Mesendoderm (in vitro differentiated cells): ENCODE measurements at regions not wholly inside any gene's neighbourhood (a gene's known extent, or its start where the extent isn't known, plus 50 kb on each side); places are given as distances from the start of the nearest gene placed in this dataset.

Source experiments
- DNase-seq: peaks from one replicate; pipeline ENCODE4 v3.0.0; 2013
- H2AK5ac ChIP-seq: 2 replicates; pipeline ENCODE4 v1.6.1; 2013; ENCODE audit warnings: low read length, inconsistent platforms
- H2BK120ac ChIP-seq: 2 replicates; pipeline ENCODE4 v1.6.1; 2013; ENCODE audit warnings: low read depth, mild to moderate bottlenecking, low read length, moderate library complexity, mixed read lengths
- H2BK15ac ChIP-seq: replicated peaks from 2 replicates; pipeline ENCODE4 v1.6.1; 2013; ENCODE audit warnings: low read depth, mild to moderate bottlenecking, moderate library complexity
- H2BK5ac ChIP-seq: 2 replicates; pipeline ENCODE4 v1.6.1; 2013; ENCODE audit warnings: low read length, inconsistent platforms
- H3K18ac ChIP-seq: 2 replicates; pipeline ENCODE4 v1.6.1; 2013; ENCODE audit warnings: mild to moderate bottlenecking, low read length, mixed read lengths
- H3K23ac ChIP-seq: one replicate; pipeline ENCODE4 v1.6.1; 2013; ENCODE audit warnings: low read length
- H3K27ac ChIP-seq: 2 replicates; pipeline ENCODE4 v1.5.1; 2013; ENCODE audit warnings: low read depth, mild to moderate bottlenecking, inconsistent platforms, low read length, moderate library complexity
- H3K27me3 ChIP-seq: 2 replicates; pipeline ENCODE4 v1.6.1; 2013; ENCODE audit warnings: low read length, control low read depth, mild to moderate bottlenecking, inconsistent platforms; ENCODE audit not compliant: insufficient read depth, poor library complexity
- H3K36me3 ChIP-seq: 2 replicates; pipeline ENCODE4 v1.6.1; 2013; ENCODE audit warnings: low read length, inconsistent platforms; ENCODE audit not compliant: control insufficient read depth, insufficient read depth
- H3K4ac ChIP-seq: one replicate; pipeline ENCODE4 v1.6.1; 2013; ENCODE audit warnings: low read depth, mild to moderate bottlenecking, low read length, moderate library complexity
- H3K4me1 ChIP-seq: 2 replicates; pipeline ENCODE4 v1.6.1; 2013; ENCODE audit warnings: low read depth, low read length, inconsistent platforms; ENCODE audit not compliant: control insufficient read depth
- H3K4me2 ChIP-seq: 2 replicates; pipeline ENCODE4 v1.6.1; 2013; ENCODE audit warnings: low read length
- H3K4me3 ChIP-seq: 2 replicates; pipeline ENCODE4 v1.5.1; 2013; ENCODE audit warnings: mild to moderate bottlenecking, low read length
- H3K56ac ChIP-seq: one replicate; pipeline ENCODE4 v1.6.1; 2013; ENCODE audit warnings: low read length
- H3K79me1 ChIP-seq: 2 replicates; pipeline ENCODE4 v1.6.1; 2013; ENCODE audit warnings: low read length, inconsistent platforms
- H3K79me2 ChIP-seq: 2 replicates; pipeline ENCODE4 v1.6.1; 2013; ENCODE audit warnings: mild to moderate bottlenecking, low read length; ENCODE audit not compliant: control insufficient read depth, insufficient read depth
- H3K9ac ChIP-seq: 2 replicates; pipeline ENCODE4 v1.6.1; 2013; ENCODE audit warnings: low read length, inconsistent platforms
- H4K5ac ChIP-seq: one replicate; pipeline ENCODE4 v1.6.1; 2013; ENCODE audit warnings: low read length
- H4K8ac ChIP-seq: one replicate; pipeline ENCODE4 v1.6.1; 2013; ENCODE audit warnings: low read depth, mild to moderate bottlenecking, control low read depth, low read length, moderate library complexity
- WGBS: extraction: QIAGEN DNeasy Blood & Tissue Kit; methylation state at CpG from one replicate; pipeline ENCODE4 v1.1.7; 2013; ENCODE audit warnings: low lambda C conversion rate, missing lambda C conversion rate; ENCODE audit not compliant: insufficient coverage; ENCODE audit errors: extremely low coverage; 5-methylcytosine and 5-hydroxymethylcytosine counted together

DNA sequence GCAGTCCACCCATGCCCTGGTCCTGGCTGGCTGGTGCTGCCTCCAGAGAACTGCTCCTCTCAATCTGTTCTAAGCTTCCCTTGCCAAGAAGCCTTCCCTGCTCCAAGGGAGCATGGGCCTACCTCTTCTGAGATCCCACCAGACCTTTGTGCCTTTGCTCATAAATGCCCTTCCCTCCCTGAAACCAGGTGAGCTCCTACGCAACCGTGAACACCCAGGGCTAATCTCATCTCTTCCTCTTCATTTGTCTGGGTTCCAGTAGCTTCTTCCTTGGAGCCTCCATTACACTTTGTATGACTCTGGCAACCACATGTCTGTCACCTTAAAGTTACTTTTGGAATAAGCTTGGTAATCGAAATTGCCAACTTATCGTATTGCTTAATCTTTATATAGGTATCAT, 270.6 kb downstream of the PBX3 start:
- H2BK15ac ChIP-seq: no peak overlapping the region
- H3K4me1 ChIP-seq: no peaks in the 10 kb centered on the region
- WGBS: no CpG with 5 or more reads among the region's 4 CpGs
- H2BK5ac ChIP-seq: no peak overlapping the region
- no peak overlapping the region for H2BK120ac ChIP-seq
- H3K9ac ChIP-seq: no peak overlapping the region
- H3K4ac ChIP-seq: no peak overlapping the region
- H3K79me1 ChIP-seq: no peaks in the 10 kb centered on the region
- no peak overlapping the region for H3K4me2 ChIP-seq
- no peak overlapping the region for H4K5ac ChIP-seq
- H3K56ac ChIP-seq: no peak overlapping the region
- no peak for DNase-seq
- H3K27me3 ChIP-seq: no peaks in the 10 kb centered on the region
- H2AK5ac ChIP-seq: no peak overlapping the region
- no peaks in the 10 kb centered on the region for H3K36me3 ChIP-seq
- H4K8ac ChIP-seq: no peak overlapping the region
- no peaks in the 10 kb centered on the region for H3K79me2 ChIP-seq
- no peak overlapping the region for H3K18ac ChIP-seq
- no peak overlapping the region for H3K27ac ChIP-seq
- H3K23ac ChIP-seq: no peak overlapping the region
- H3K4me3 ChIP-seq: no peak overlapping the region

DNA sequence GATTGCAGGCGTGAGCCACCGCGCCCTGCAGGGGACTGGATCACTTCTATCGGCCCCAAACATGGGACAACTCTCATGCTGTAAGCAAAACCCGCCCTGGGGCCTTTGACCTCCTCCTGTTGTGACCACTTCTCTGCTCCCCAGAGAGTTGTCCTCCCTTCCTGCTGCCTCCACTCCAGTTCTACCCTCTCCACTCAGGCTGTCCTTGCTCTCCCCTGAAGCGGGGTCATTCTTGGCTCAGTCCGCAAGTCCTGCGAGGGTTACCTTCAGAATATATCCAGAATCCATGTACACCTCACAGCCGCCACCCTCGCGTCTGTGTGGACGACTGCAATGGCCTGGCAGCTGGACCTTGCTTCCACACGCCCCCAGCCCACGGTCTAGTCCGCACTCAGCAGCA, 273.7 kb downstream of the PBX3 start:
- no peak for DNase-seq
- H3K4ac ChIP-seq: no peak overlapping the region

DNA sequence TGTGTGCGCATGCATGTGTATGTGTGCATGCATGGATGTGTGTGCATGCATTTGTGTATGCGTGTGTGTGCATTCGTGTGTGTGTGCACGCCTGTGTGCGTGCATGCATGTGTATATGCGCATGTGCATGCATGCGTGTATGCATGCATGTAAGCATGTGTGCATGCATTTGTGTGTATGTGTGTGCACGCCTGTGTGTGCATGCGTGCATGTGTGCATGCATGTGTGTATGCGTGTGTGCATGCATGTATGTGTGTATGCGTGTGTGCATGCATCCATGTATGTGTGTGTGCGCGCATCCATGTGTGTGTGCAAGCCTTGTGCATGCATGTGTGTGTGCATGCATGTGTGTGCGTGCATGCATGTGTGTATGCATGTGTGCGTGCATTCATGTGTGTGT, 276.8 kb downstream of the PBX3 start:
- no peaks in the 10 kb centered on the region for H3K36me3 ChIP-seq
- no peak overlapping the region for H3K18ac ChIP-seq
- H4K5ac ChIP-seq: no peak overlapping the region
- H3K79me1 ChIP-seq: no peaks in the 10 kb centered on the region
- no peak overlapping the region for H3K4me3 ChIP-seq
- H2BK120ac ChIP-seq: no peak overlapping the region
- no peak overlapping the region for H2AK5ac ChIP-seq
- no peaks in the 10 kb centered on the region for H3K4me1 ChIP-seq
- no peaks in the 10 kb centered on the region for H3K27me3 ChIP-seq
- H3K23ac ChIP-seq: no peak overlapping the region
- DNase-seq: no peak
- no peak overlapping the region for H4K8ac ChIP-seq
- H3K56ac ChIP-seq: no peak overlapping the region
- no peak overlapping the region for H3K27ac ChIP-seq
- H3K79me2 ChIP-seq: no peaks in the 10 kb centered on the region
- no peak overlapping the region for H2BK5ac ChIP-seq
- H3K9ac ChIP-seq: no peak overlapping the region
- no peak overlapping the region for H3K4me2 ChIP-seq
- no peak overlapping the region for H3K4ac ChIP-seq
- no peak overlapping the region for H2BK15ac ChIP-seq
- WGBS: no CpG with 5 or more reads among the region's 15 CpGs

More for the DNA sequence above, 273.7 kb downstream of the PBX3 start:
- no peak overlapping the region for H3K9ac ChIP-seq
- no peaks in the 10 kb centered on the region for H3K27me3 ChIP-seq
- no peak overlapping the region for H2AK5ac ChIP-seq
- no peak overlapping the region for H2BK120ac ChIP-seq
- no peak overlapping the region for H3K4me2 ChIP-seq
- no peak overlapping the region for H3K4me3 ChIP-seq
- no peaks in the 10 kb centered on the region for H3K36me3 ChIP-seq
- H3K18ac ChIP-seq: no peak overlapping the region
- no CpG with 5 or more reads among the region's 15 CpGs for WGBS
- no peaks in the 10 kb centered on the region for H3K79me1 ChIP-seq
- no peak overlapping the region for H3K23ac ChIP-seq
- no peak overlapping the region for H4K5ac ChIP-seq
- H3K56ac ChIP-seq: no peak overlapping the region
- H4K8ac ChIP-seq: no peak overlapping the region
- H2BK5ac ChIP-seq: no peak overlapping the region
- H3K79me2 ChIP-seq: no peaks in the 10 kb centered on the region
- no peak overlapping the region for H2BK15ac ChIP-seq
- no peaks in the 10 kb centered on the region for H3K4me1 ChIP-seq
- H3K27ac ChIP-seq: no peak overlapping the region

DNA sequence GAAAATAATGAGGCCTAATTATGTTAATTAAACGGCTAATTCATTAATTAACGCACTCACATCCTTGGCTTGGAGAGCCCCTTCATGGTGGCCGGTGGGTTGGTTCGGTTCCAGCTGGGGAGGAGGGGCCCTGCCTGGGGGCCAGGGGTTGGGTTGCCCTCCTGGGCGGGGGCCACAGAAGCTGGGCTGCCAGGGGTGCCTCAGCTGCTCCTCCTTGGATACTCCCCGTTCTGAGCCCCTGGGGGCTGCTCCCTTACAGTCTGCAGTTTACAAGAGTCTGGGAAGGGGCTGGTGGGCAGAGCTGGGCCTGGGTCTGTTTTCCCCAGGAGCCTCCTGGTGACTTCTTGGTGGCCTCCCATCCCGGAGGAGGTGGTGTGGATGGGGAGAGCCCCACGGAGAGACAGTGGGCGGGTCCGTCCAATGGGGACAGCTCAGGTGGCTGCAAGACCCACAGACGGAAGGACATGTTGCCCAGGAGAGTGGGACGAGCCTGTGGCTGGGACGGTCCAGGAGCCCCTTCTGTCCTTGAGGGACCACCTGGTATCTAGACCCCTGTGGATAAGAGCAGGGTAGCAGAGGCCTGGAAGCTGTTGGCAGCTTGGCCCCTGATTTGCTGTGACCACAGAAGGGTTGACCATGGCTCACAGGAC, 277.5 kb downstream of the PBX3 start:
- H3K79me2 ChIP-seq: no peaks in the 10 kb centered on the region
- H3K23ac ChIP-seq: no peak overlapping the region
- no peak overlapping the region for H4K8ac ChIP-seq
- H2BK5ac ChIP-seq: no peak overlapping the region
- H3K18ac ChIP-seq: no peak overlapping the region
- no peak for DNase-seq
- H3K79me1 ChIP-seq: no peaks in the 10 kb centered on the region
- no peaks in the 10 kb centered on the region for H3K27me3 ChIP-seq
- no CpG with 5 or more reads among the region's 13 CpGs for WGBS
- H3K56ac ChIP-seq: no peak overlapping the region
- H2AK5ac ChIP-seq: no peak overlapping the region
- no peaks in the 10 kb centered on the region for H3K4me1 ChIP-seq
- no peak overlapping the region for H4K5ac ChIP-seq
- no peak overlapping the region for H3K4ac ChIP-seq
- H3K27ac ChIP-seq: no peak overlapping the region
- no peak overlapping the region for H2BK120ac ChIP-seq
- H3K4me2 ChIP-seq: no peak overlapping the region
- no peak overlapping the region for H3K9ac ChIP-seq
- H3K36me3 ChIP-seq: no peaks in the 10 kb centered on the region
- no peak overlapping the region for H2BK15ac ChIP-seq
- no peak overlapping the region for H3K4me3 ChIP-seq

DNA sequence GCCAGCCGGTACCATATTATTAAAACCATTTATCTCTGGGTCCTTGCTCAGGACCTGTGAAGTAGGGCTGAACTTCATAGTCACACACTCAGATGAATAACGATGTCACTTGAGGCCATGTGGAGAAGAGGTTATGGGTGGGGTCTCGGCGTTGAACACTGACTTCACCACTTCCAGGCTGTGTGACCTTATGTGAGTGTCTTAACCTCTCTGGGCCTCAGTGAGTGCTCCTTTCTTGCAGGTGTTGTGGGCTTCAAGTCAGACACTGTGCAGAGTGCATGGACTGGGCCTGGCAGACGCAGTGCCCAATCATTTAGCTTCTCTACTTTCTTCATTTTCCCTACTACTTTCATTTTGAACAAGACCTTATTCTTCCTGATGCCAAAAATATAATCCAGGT, 278.8 kb downstream of the PBX3 start:
- Histone ChIP-seq H3K4me3 (no peak overlapping the region), H3K9ac (no peak overlapping the region)
- no CpG with 5 or more reads among the region's 5 CpGs for WGBS

DNA sequence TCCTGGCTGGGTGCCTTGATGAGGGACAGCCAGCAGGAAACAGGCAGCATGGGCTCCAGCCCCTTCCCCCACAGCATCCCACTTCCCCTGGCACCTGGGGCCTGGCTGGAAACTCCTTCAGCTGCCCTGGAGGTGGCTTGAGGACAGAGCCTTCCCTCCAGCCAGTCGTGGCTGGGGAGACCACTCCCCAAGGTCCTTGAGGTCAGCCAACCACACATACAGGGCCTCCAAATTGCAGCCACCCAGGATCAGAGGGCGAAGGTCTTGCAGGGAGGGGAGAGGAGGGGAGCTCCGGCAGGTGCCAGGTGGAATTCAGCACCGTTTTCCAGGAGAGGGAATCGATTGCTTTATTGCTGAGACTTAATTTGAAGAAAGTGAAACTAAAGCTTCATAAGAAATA, 280.4 kb downstream of the PBX3 start:
- H3K27me3 ChIP-seq: no peaks in the 10 kb centered on the region
- no peak overlapping the region for H2BK5ac ChIP-seq
- no peaks in the 10 kb centered on the region for H3K4me1 ChIP-seq
- H3K4me2 ChIP-seq: no peak overlapping the region
- no peak for DNase-seq
- no peak overlapping the region for H4K5ac ChIP-seq
- H3K79me1 ChIP-seq: no peaks in the 10 kb centered on the region
- no peak overlapping the region for H3K4ac ChIP-seq
- H3K18ac ChIP-seq: no peak overlapping the region
- H2BK15ac ChIP-seq: no peak overlapping the region
- WGBS: no CpG with 5 or more reads among the region's 5 CpGs
- H3K9ac ChIP-seq: no peak overlapping the region
- H3K36me3 ChIP-seq: no peaks in the 10 kb centered on the region
- H2AK5ac ChIP-seq: no peak overlapping the region
- H3K27ac ChIP-seq: no peak overlapping the region
- H4K8ac ChIP-seq: no peak overlapping the region
- no peaks in the 10 kb centered on the region for H3K79me2 ChIP-seq
- no peak overlapping the region for H2BK120ac ChIP-seq
- H3K23ac ChIP-seq: no peak overlapping the region
- H3K4me3 ChIP-seq: no peak overlapping the region
- no peak overlapping the region for H3K56ac ChIP-seq

More for the DNA sequence above, 278.8 kb downstream of the PBX3 start:
- no peak overlapping the region for H2AK5ac ChIP-seq
- H3K4ac ChIP-seq: no peak overlapping the region
- no peaks in the 10 kb centered on the region for H3K4me1 ChIP-seq
- H3K27me3 ChIP-seq: no peaks in the 10 kb centered on the region
- no peak for DNase-seq
- no peak overlapping the region for H4K8ac ChIP-seq
- H3K4me2 ChIP-seq: no peak overlapping the region
- H2BK120ac ChIP-seq: no peak overlapping the region
- H2BK15ac ChIP-seq: no peak overlapping the region
- H2BK5ac ChIP-seq: no peak overlapping the region
- H3K18ac ChIP-seq: no peak overlapping the region
- no peak overlapping the region for H4K5ac ChIP-seq
- H3K79me2 ChIP-seq: no peaks in the 10 kb centered on the region
- no peaks in the 10 kb centered on the region for H3K36me3 ChIP-seq
- no peaks in the 10 kb centered on the region for H3K79me1 ChIP-seq
- H3K23ac ChIP-seq: no peak overlapping the region
- no peak overlapping the region for H3K27ac ChIP-seq
- no peak overlapping the region for H3K56ac ChIP-seq
